ENCODE measurements at regions not wholly inside any gene's neighbourhood (a gene's known extent, or its start where the extent isn't known, plus 50 kb on each side); places are given as distances from the start of the nearest gene placed in this dataset.

DNA sequence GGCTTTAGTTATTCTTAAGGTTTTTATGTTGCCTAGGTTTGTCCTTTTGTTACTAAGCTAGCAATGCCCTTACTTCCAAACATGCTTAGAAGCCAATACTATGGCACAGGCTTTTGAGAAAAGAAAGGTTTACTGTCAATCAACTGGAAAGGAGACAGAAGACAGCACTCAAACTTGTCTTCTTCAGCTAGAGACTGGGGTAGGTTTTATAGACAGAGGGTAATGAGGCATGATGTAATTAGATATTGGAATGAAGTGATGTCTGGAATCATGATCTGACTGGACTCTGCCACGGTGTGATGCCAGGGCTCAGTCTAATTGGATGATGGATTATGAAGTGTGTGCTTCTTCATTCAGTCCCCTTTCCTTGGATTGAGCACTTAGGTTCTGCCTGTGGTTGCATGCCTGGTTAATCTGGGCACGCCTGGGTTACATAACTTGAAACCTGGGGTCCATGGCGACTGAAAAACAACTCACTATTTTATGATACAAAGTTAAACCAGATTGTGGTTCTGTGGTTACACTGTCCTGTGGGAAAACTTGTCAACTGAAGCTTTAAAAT lies 625.8 kb downstream of the BRINP3 start:
- TF ChIP-seq, protein P1, sequence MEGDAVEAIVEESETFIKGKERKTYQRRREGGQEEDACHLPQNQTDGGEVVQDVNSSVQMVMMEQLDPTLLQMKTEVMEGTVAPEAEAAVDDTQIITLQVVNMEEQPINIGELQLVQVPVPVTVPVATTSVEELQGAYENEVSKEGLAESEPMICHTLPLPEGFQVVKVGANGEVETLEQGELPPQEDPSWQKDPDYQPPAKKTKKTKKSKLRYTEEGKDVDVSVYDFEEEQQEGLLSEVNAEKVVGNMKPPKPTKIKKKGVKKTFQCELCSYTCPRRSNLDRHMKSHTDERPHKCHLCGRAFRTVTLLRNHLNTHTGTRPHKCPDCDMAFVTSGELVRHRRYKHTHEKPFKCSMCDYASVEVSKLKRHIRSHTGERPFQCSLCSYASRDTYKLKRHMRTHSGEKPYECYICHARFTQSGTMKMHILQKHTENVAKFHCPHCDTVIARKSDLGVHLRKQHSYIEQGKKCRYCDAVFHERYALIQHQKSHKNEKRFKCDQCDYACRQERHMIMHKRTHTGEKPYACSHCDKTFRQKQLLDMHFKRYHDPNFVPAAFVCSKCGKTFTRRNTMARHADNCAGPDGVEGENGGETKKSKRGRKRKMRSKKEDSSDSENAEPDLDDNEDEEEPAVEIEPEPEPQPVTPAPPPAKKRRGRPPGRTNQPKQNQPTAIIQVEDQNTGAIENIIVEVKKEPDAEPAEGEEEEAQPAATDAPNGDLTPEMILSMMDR (IDR thresholded peaks at IDR 0.05): no peak
- no peak for TF ChIP-seq ZFX (IDR thresholded peaks at IDR 0.05; ENCODE audit: borderline replicate concordance)

All from 22Rv1 (cell line).